SK-N-SH (cell line): ENCODE measurements at regions not wholly inside any gene's neighbourhood (a gene's known extent, or its start where the extent isn't known, plus 50 kb on each side); places are given as distances from the start of the nearest gene placed in this dataset.

ENCODE experiments used
- CTCF ChIP-seq: fragments of 200-600 bp; sonication (generic); IDR thresholded peaks from 2 replicates; pipeline ENCODE4 v1.6.1; 2017; ENCODE audit warnings: antibody characterized with exemption, mild to moderate bottlenecking, moderate library complexity
- EP300 ChIP-seq, 2 experiments: IDR thresholded peaks; 2 replicates each; pipeline versions ENCODE4 v1.4.0 to v1.6.1; 2012; ENCODE audit warnings: borderline replicate concordance in 1 of 2, low read depth in 1 of 2, low read length in 1 of 2
- EZH2phosphoT487 ChIP-seq: fragments of 200-600 bp; sonication (generic); IDR thresholded peaks from 2 replicates; pipeline ENCODE4 v1.6.1; 2017; ENCODE audit warnings: low read depth, mixed run types, mild to moderate bottlenecking, antibody characterized with exemption, moderate library complexity, borderline replicate concordance
- MAX ChIP-seq: IDR thresholded peaks from 2 replicates; pipeline ENCODE4 v1.4.0; 2012; ENCODE audit warnings: low read depth
- POLR2AphosphoS5 ChIP-seq: IDR thresholded peaks from 2 replicates; pipeline ENCODE4 v1.6.1; 2012; ENCODE audit warnings: low read depth, low read length
- RAD21 ChIP-seq: IDR thresholded peaks from 2 replicates; pipeline ENCODE4 v1.6.1; 2012; ENCODE audit warnings: mild to moderate bottlenecking, low read length
- RCOR1 ChIP-seq: fragments of 150-350 bp; IDR thresholded peaks from 2 replicates; pipeline ENCODE4 v1.6.1; 2017; ENCODE audit warnings: antibody characterized with exemption, low read length
- REST ChIP-seq: IDR thresholded peaks from 2 replicates; pipeline ENCODE4 v1.6.1; 2012; ENCODE audit warnings: mild to moderate bottlenecking, low read depth, low read length, moderate library complexity
- RFX5 ChIP-seq: IDR thresholded peaks from 2 replicates; pipeline ENCODE4 v1.6.1; 2012; ENCODE audit warnings: mild to moderate bottlenecking, improper control_type of control experiment, low read length
- SMC3 ChIP-seq: IDR thresholded peaks from 2 replicates; pipeline ENCODE4 v1.6.1; 2012; ENCODE audit warnings: low read depth, low read length, improper control_type of control experiment
- TEAD4 ChIP-seq: IDR thresholded peaks from 2 replicates; pipeline ENCODE4 v1.4.0; 2012; ENCODE audit warnings: mild to moderate bottlenecking, borderline replicate concordance; ENCODE audit not compliant: insufficient read depth
- USF1 ChIP-seq: IDR thresholded peaks from 2 replicates; pipeline ENCODE4 v1.4.0; 2012; ENCODE audit warnings: low read depth, borderline replicate concordance

GRCh38 chr17:79529661-79530081 lies 81.2 kb downstream of the RBFOX3 start:
- no peak for TF ChIP-seq CTCF
- TF ChIP-seq RAD21, result no peak
- TF ChIP-seq RCOR1, result no peak
- TF ChIP-seq EZH2phosphoT487, result no peak
- TF ChIP-seq POLR2AphosphoS5, result no peak
- no peak for TF ChIP-seq SMC3
- TF ChIP-seq REST, result no peak
- TF ChIP-seq RFX5, result no peak
- no peak for TF ChIP-seq MAX
- no peak for TF ChIP-seq EP300 (IDR thresholded peaks at IDR 0.05; ENCODE audit: borderline replicate concordance in 1 of 2, low read depth in 1 of 2, low read length in 1 of 2)
- no peak for TF ChIP-seq USF1
- no peak for TF ChIP-seq TEAD4
